ENCODE measurements at regions not wholly inside any gene's neighbourhood (a gene's known extent, or its start where the extent isn't known, plus 50 kb on each side); places are given as distances from the start of the nearest gene placed in this dataset.

- no peak for TF ChIP-seq ZSCAN9 (CRISPR knock-in tag; IDR thresholded peaks at IDR 0.05; ENCODE audit: borderline replicate concordance)
- TF ChIP-seq ZNF660 (CRISPR knock-in tag; IDR thresholded peaks at IDR 0.05; ENCODE audit: borderline replicate concordance, low read depth), result no peak
- TF ChIP-seq ARID4A (CRISPR knock-in tag; IDR thresholded peaks at IDR 0.05; ENCODE audit: borderline replicate concordance), result peak; percentile 6; the same call in 1 of the 2 replicates
- TF ChIP-seq ZFAT (CRISPR knock-in tag; conservative IDR thresholded peaks at IDR 0.05), result no peak
- TF ChIP-seq CBFB (CRISPR knock-in tag; IDR thresholded peaks at IDR 0.05), result no peak
- TF ChIP-seq USF2 (IDR thresholded peaks at IDR 0.05; ENCODE audit: low read depth, low read length), result no peak
- TF ChIP-seq USF2 (CRISPR knock-in tag; IDR thresholded peaks at IDR 0.05; ENCODE audit: borderline replicate concordance), result no peak
- no peak for TF ChIP-seq MEF2D (CRISPR knock-in tag; IDR thresholded peaks at IDR 0.05)
- no peak for TF ChIP-seq TFDP2 (CRISPR knock-in tag; IDR thresholded peaks at IDR 0.05)
- no peak for TF ChIP-seq HNF4A (CRISPR knock-in tag; IDR thresholded peaks at IDR 0.05)
- peak; percentile 25 for TF ChIP-seq ASH2L (IDR thresholded peaks at IDR 0.05; ENCODE audit: insufficient read length, low read depth, low read length)
- TF ChIP-seq ZNF44 (CRISPR knock-in tag; IDR thresholded peaks at IDR 0.05), result no peak
- TF ChIP-seq NFIC (IDR thresholded peaks at IDR 0.05; ENCODE audit: low read length), result no peak
- peak; percentile 6; the same call in 1 of the 2 replicates for TF ChIP-seq RBFOX2 (IDR thresholded peaks at IDR 0.05; ENCODE audit: low read depth, low read length)
- TF ChIP-seq MTA3 (CRISPR knock-in tag; IDR thresholded peaks at IDR 0.05), result no peak
- TF ChIP-seq YEATS4 (CRISPR knock-in tag; IDR thresholded peaks at IDR 0.05; ENCODE audit: borderline replicate concordance), result 0 out of 2 replicates have a peak, but pooled peaks have one; percentile 6
- TF ChIP-seq ZBTB7A (CRISPR knock-in tag; IDR thresholded peaks at IDR 0.05), result no peak
- TF ChIP-seq GATAD1 (CRISPR knock-in tag; IDR thresholded peaks at IDR 0.05), result no peak
- no peak for TF ChIP-seq ZNF784 (CRISPR knock-in tag; IDR thresholded peaks at IDR 0.05; ENCODE audit: borderline replicate concordance)
- no peak for TF ChIP-seq DPF2 (CRISPR knock-in tag; IDR thresholded peaks at IDR 0.05; ENCODE audit: borderline replicate concordance, low read depth)
Measured at GRCh38 chr12:107318556-107318805, 225.1 kb upstream of the CRY1 start (continued).
